GM21390 (cell line): ENCODE measurements at regions not wholly inside any gene's neighbourhood (a gene's known extent, or its start where the extent isn't known, plus 50 kb on each side); places are given as distances from the start of the nearest gene placed in this dataset.

Experiments
- ATAC-seq: cut with Tn5 transposase; IDR thresholded peaks from one replicate; pipeline ENCODE4 v1.9.1; 2021; ENCODE audit not compliant: unreplicated experiment

DNA sequence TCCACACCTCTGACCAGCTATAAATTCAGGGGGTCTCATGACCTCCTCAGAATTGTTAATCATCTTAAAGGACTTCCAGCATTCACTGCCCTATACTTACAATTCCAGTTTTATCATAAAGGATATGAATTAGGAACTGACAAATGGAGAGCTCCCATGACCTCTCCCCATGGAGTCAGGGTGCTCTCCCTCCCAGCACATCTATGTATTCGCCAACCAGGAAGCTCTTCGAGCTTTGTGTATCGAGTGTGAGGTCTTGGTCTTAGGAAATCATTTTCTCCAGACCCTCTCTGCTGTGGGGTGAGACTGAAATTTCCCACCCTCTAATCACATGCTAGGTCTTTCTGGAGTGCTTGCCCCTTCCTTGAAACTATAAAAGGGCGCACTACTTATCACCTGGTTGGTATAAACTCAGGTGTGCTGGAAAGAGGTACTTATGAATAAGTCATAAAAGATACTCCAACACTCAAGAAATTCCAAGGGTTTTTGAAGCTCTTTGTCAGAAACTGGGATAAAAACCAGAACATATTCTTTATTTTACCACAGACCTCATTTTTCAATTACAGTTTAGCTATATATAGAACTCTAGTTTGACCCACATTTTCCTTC lies 238.4 kb upstream of the OPRM1 start:
- ATAC-seq = no peak

GRCh38 chr6:153790876-153791473 lies 248.1 kb upstream of the OPRM1 start:
- ATAC-seq = no peak

GRCh38 chr6:153790048-153790447 lies 249.0 kb upstream of the OPRM1 start:
- ATAC-seq = no peak

DNA sequence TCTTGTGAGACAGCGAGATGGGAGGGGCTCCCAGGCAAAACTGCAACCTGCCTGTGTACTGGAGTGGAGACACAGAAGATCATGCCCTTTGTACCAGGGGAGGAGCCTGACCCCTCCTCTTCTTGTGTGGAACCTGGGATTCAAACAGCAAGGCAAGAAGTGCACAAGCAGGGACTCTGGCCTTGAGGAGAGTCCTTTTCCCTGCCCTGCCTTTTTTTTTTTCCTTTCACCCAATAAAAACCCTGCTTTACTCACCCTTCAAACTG lies 251.8 kb upstream of the OPRM1 start:
- no peak for ATAC-seq

GRCh38 chr6:153781306-153781705 lies 257.7 kb upstream of the OPRM1 start:
- ATAC-seq = no peak

- no peak for ATAC-seq
Observed at GRCh38 chr6:153780011-153780410, 259.0 kb upstream of the OPRM1 start.

GRCh38 chr6:153778216-153778615 lies 260.8 kb upstream of the OPRM1 start:
- no peak for ATAC-seq

- no peak for ATAC-seq
Observed at GRCh38 chr6:153771577-153771976, 267.5 kb upstream of the OPRM1 start.

GRCh38 chr6:153767127-153767526 lies 271.9 kb upstream of the OPRM1 start:
- ATAC-seq = no peak

GRCh38 chr6:153758516-153758915 lies 280.5 kb upstream of the OPRM1 start:
- no peak for ATAC-seq

- no peak for ATAC-seq
Observed at GRCh38 chr6:153735761-153736160, 303.3 kb upstream of the OPRM1 start.

DNA sequence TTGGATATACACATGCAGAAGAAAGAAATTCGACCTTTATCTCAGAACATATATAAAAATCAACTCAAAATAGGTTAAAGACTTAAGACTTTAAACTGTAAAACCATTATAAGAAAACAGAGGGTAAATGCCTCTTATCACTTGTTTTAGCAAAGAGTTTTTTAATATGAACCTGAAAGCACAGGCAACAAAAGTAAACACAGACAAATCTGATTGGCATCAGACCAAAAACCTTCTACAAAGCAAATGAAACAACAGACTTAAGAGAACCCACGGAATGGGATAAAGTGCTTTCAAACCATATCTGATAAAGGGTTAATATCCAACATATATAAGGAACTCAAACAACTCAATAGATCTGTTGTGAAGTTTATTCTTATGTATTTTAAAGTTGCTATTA lies 309.9 kb upstream of the OPRM1 start:
- ATAC-seq = no peak

- ATAC-seq = no peak
Observed at GRCh38 chr6:153727885-153728284, 311.2 kb upstream of the OPRM1 start.

DNA sequence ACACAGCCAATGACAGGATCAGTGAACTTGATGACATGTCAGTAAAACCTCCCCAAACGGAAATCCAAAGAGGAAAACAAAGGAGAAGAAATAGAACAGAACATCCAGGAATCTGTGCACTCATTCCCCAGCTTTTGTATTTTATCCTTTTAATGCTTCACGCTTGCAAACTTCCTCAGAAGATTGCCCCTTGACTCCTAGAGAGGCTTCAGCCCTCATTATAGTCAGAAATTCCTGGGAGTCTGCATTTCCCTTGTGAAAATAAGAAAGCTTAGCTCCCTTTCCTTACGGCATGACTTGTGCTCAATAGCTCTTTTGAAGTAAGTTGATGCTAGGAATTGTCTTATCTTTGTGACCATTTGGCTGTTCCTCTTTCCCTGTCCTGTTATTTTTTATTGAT lies 313.6 kb upstream of the OPRM1 start:
- ATAC-seq = no peak

- no peak for ATAC-seq
Observed at GRCh38 chr6:153720732-153721131, 318.3 kb upstream of the OPRM1 start.

GRCh38 chr6:153705429-153705828 lies 333.6 kb upstream of the OPRM1 start:
- ATAC-seq = no peak

GRCh38 chr6:153702671-153703070 lies 336.4 kb upstream of the OPRM1 start:
- no peak for ATAC-seq

DNA sequence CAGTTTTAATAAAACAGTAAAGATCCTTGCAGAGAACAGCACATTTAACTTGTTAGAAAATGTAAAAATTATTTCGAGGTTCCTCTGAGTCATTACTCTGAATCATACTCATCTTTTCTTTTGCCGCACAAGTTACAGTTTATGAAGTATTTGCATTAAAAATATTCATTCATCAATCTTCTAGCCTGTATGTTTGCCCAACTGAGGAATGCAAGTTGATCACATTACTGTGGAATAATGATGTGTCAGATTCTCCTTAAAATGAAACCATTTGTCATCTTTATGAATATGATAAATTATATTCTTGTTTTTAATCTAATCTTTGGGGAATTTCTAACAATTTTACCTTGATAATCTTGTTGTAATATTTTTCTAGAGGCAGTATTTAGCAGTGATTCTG lies 340.4 kb upstream of the OPRM1 start:
- no peak for ATAC-seq

- no peak for ATAC-seq
Observed at GRCh38 chr6:153698001-153698400, 341.0 kb upstream of the OPRM1 start.

- no peak for ATAC-seq
Observed at GRCh38 chr6:153677522-153677921, 361.5 kb upstream of the OPRM1 start.

DNA sequence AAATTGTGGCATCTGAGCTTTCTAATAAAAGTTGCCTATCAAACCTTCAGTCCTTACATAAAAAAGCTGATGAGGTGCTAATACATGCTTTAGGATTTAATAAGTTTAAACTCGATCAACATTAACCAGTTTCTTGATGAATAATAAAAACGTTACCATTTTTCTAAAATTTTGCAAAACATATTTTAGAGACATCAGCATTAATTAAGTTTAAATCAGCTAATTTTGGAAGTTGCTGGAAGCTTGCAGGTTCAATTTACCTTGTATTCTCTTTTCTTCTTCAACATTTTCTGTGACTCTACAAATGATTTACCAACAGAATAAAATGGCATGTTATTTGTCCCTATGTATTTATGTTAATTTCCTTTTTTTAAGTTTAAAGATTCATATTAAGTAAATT lies 365.3 kb upstream of the OPRM1 start:
- ATAC-seq = no peak

DNA sequence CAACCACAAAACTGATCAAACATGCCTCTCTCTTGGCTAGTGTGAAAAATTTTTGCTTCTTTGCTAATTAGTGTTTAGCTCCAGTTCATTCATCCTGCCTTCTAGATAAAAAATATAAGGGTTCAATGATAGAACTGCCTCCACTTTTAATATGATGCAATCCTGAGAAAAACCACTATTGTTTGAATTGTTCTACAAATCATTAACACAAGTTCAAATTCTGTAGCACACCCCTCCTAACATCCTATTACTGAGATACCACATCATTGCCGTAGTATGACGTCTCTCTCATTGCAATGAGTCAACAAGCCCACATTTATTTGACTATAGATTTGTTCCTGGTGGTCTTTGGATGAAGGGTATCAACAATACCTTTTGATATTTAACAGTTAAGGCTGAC lies 365.8 kb upstream of the OPRM1 start:
- ATAC-seq = no peak

- ATAC-seq = no peak
Observed at GRCh38 chr6:153670403-153671026, 368.5 kb upstream of the OPRM1 start.
